ENCODE measurements at regions not wholly inside any gene's neighbourhood (a gene's known extent, or its start where the extent isn't known, plus 50 kb on each side); places are given as distances from the start of the nearest gene placed in this dataset.

DNA sequence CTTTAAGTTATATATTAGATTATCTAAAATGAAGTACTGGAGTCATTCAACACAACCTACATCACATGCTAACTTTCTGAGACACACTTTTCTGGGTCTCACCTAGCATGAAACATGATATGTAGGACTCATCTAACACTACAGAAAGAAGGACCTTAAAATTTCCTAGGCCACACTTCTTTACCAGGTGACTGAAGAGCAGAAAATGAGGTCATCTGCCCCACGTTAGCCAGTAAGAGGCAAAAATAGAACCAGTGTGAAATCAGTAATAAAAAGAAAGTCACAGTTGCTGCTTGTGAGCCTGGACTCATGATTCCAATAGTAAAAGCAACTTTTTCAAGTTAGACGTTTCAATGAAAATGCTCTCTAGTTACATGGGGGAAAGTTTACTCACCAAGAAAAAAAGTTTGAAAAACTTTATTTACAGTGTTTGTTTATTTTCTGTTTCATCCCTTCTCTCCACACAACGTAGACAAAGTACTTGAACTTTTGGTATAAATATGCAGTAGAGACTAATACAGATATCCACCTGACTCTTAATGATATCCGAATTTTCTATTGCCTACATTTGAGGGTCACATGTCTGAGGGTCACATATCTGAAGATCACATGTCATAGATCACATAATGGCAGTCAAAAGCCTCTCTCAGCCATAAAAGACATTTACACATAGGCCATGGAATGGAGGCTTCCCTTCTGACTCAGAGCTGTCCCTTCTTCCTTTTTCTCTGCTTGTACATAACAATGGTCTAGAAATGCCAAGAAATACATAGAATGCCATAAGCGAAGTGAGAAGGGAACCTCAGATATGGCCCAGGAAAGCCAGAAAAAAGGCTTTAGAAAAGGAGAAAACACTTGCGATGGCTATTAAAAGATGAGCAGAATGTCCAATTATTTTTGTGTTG is 362.9 kb downstream of the ZEB2 start:
- no peak overlapping the region for H3K27ac ChIP-seq
- no peak for ATAC-seq (ENCODE audit: insufficient number of reproducible peaks, low FRiP score, low read depth)
- H3K27me3 ChIP-seq (replicated peaks; ENCODE audit: insufficient read depth): no peaks in the 10 kb centered on the region
- no peak overlapping the region for H3K4me3 ChIP-seq
- peaks cover 4 to 5% of the 10 kb centered on the region in 2 donors for H3K4me1 ChIP-seq (ENCODE audit: control insufficient read depth in 1 of 2, low read depth in 2 of 2)
- H3K36me3 ChIP-seq: no peaks in the 10 kb centered on the region
- no peaks in the 10 kb centered on the region for H3K9me3 ChIP-seq
- no peak for DNase-seq (ENCODE audit: low spot score)
- TF ChIP-seq, protein P1, sequence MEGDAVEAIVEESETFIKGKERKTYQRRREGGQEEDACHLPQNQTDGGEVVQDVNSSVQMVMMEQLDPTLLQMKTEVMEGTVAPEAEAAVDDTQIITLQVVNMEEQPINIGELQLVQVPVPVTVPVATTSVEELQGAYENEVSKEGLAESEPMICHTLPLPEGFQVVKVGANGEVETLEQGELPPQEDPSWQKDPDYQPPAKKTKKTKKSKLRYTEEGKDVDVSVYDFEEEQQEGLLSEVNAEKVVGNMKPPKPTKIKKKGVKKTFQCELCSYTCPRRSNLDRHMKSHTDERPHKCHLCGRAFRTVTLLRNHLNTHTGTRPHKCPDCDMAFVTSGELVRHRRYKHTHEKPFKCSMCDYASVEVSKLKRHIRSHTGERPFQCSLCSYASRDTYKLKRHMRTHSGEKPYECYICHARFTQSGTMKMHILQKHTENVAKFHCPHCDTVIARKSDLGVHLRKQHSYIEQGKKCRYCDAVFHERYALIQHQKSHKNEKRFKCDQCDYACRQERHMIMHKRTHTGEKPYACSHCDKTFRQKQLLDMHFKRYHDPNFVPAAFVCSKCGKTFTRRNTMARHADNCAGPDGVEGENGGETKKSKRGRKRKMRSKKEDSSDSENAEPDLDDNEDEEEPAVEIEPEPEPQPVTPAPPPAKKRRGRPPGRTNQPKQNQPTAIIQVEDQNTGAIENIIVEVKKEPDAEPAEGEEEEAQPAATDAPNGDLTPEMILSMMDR (IDR thresholded peaks at IDR 0.05): no peak

DNA sequence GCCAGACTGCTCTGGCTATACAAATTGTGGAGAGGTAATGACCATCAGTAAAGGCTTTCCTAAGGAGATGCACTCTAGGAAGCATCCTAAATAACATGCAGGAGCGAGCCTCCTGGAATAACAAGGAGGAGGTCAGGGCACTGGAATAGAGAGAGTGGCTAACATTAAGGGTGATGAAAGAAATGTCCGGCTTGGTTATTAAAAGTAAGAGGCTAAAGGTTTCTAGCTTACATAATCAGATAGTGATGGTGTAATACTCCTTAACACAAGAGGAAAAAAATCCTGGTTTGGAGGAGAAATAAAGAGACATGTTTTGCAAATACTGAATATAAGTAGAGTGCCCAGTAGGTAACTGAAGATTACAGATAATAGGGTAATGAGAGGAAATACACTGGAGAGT is 365.7 kb downstream of the ZEB2 start:
- TF ChIP-seq, protein P1 (IDR thresholded peaks at IDR 0.05): no peak
- Histone ChIP-seq H3K9me3 (no peaks in the 10 kb centered on the region), H3K4me3 (no peak overlapping the region), H3K36me3 (no peaks in the 10 kb centered on the region), H3K4me1 (ENCODE audit: control insufficient read depth in 1 of 2, low read depth in 2 of 2) (peaks cover 4 to 5% of the 10 kb centered on the region in 2 donors), H3K27me3 (replicated peaks; ENCODE audit: insufficient read depth) (no peaks in the 10 kb centered on the region), H3K27ac (no peak overlapping the region)
- DNase-seq (ENCODE audit: low spot score) (no peak), ATAC-seq (ENCODE audit: insufficient number of reproducible peaks, low FRiP score, low read depth) (no peak)

DNA sequence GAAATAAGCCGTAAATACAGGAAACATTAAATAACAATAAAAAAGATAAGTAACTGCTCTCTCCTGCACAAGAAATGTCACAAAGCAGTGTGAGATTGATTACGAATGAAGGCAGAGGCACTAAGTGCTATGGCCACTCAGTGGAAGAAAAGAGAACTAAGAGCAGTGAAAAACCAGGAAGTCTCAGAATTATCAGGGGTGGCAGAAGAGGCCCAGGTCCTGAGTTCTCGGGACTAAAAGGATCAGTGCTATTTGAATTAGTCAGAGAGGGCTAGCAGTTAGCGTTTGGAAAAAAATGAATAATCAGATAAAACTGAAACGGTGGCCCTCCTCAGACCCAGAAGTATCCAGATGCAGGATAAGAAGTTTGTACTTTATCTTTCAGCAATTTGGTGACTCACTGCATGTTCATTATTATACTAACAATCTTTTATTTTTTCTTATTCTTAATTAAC is 367.1 kb downstream of the ZEB2 start:
- DNase-seq (ENCODE audit: low spot score) (no peak), ATAC-seq (ENCODE audit: insufficient number of reproducible peaks, low FRiP score, low read depth) (peak; percentile 36)
- Histone ChIP-seq H3K27me3 (replicated peaks; ENCODE audit: insufficient read depth) (no peaks in the 10 kb centered on the region), H3K27ac (no peak overlapping the region), H3K36me3 (no peaks in the 10 kb centered on the region), H3K4me1 (ENCODE audit: control insufficient read depth in 1 of 2, low read depth in 2 of 2) (peaks cover 4 to 5% of the 10 kb centered on the region in 2 donors), H3K4me3 (no peak overlapping the region), H3K9me3 (no peaks in the 10 kb centered on the region)
- TF ChIP-seq, protein P1 (IDR thresholded peaks at IDR 0.05): no peak

DNA sequence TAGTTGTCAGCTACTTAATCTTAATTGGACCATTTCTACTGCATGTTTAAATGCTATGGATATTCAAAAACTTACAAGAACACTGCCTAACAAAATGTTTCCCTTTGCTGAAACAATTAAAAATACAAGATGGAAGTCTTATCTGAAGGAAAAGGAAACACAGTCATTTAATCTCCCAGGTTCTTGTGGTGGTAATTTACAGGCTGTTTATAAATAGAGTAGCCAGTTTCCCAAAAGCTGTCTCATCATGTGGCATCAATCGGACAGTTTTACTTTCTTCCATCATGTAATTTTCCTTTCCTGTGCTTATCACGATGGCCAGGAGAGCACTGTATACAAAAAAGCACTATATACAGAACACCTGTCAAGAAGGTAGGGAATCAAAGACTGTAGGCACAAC is 368.1 kb downstream of the ZEB2 start:
- H3K27me3 ChIP-seq (replicated peaks; ENCODE audit: insufficient read depth): no peaks in the 10 kb centered on the region
- DNase-seq (ENCODE audit: low spot score) (no peak), ATAC-seq (ENCODE audit: insufficient number of reproducible peaks, low FRiP score, low read depth) (no peak)
- no peaks in the 10 kb centered on the region for H3K9me3 ChIP-seq
- no peaks in the 10 kb centered on the region for H3K36me3 ChIP-seq
- H3K4me1 ChIP-seq (ENCODE audit: control insufficient read depth in 1 of 2, low read depth in 2 of 2): peaks cover 4 to 5% of the 10 kb centered on the region in 2 donors
- TF ChIP-seq, protein P1 (IDR thresholded peaks at IDR 0.05): no peak
- no peak overlapping the region for H3K4me3 ChIP-seq
- H3K27ac ChIP-seq: no peak overlapping the region

DNA sequence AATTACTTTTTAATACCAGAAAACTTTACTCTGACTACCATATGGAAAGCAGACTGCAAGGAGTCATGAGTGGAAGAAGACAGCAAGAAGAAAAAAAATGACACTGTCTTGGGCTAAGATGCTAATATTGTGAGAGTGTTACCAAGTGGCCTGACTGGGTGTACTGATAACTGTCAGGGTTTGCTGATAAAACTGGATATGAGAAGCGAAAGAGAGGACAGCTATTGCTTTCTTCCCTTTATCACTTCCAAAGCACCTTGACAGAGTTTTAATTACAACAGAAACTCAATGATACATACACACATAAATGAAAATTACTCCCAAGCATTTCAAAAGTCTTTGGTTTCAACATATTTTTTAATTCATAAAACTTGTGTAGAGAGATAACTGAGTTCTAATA is 368.5 kb downstream of the ZEB2 start:
- no peak for ATAC-seq (ENCODE audit: insufficient number of reproducible peaks, low FRiP score, low read depth)
- Histone ChIP-seq H3K27ac (no peak overlapping the region), H3K36me3 (no peaks in the 10 kb centered on the region), H3K9me3 (no peaks in the 10 kb centered on the region), H3K27me3 (replicated peaks; ENCODE audit: insufficient read depth) (no peaks in the 10 kb centered on the region), H3K4me1 (ENCODE audit: control insufficient read depth in 1 of 2, low read depth in 2 of 2) (peaks cover 4 to 5% of the 10 kb centered on the region in 2 donors), H3K4me3 (no peak overlapping the region)
- no peak for DNase-seq (ENCODE audit: low spot score)
- TF ChIP-seq, protein P1 (IDR thresholded peaks at IDR 0.05): no peak

All from thoracic aorta (tissue), 2 donors.